ENCODE measurements at regions not wholly inside any gene's neighbourhood (a gene's known extent, or its start where the extent isn't known, plus 50 kb on each side); places are given as distances from the start of the nearest gene placed in this dataset.

GRCh38 chr22:23387827-23388516, 192.1 kb downstream of the IGLL1 start:
- CTCF ChIA-PET (ENCODE audit: low intra/inter-chr PET ratio, low total read pairs): no interaction called here
- intact Hi-C loops (cut with micrococcal nuclease; ENCODE audit: unreplicated experiment): loop anchor here (2.0 to 5.0 kb wide), 3 partner anchors 65 to 216 kb away; no protein-coding TSS in a partner anchor
- no peak for FAIRE-seq

More at GRCh38 chr22:23387827-23388516, 192.1 kb downstream of the IGLL1 start:
- TF ChIP-seq ZNF564 (CRISPR knock-in tag; IDR thresholded peaks at IDR 0.05): no peak
- TF ChIP-seq NONO (IDR thresholded peaks at IDR 0.05): no peak
- no peak for TF ChIP-seq NONO (CRISPR knock-in tag; conservative IDR thresholded peaks at IDR 0.05)
- no peak for TF ChIP-seq GPBP1L1 (CRISPR knock-in tag; IDR thresholded peaks at IDR 0.05)
- no peak for TF ChIP-seq MAFK (conservative IDR thresholded peaks at IDR 0.05 in 1 of 2, IDR thresholded peaks at IDR 0.05 in 1 of 2; ENCODE audit: low read length in 2 of 2)
- TF ChIP-seq ELF4 (CRISPR knock-in tag; IDR thresholded peaks at IDR 0.05; ENCODE audit: borderline replicate concordance): no peak
- no peak for TF ChIP-seq GPN1 (CRISPR knock-in tag; IDR thresholded peaks at IDR 0.05; ENCODE audit: borderline replicate concordance)
- TF ChIP-seq ZNF563 (CRISPR knock-in tag; IDR thresholded peaks at IDR 0.05): no peak
- no peak for TF ChIP-seq WIZ (CRISPR knock-in tag; IDR thresholded peaks at IDR 0.05)
- TF ChIP-seq ARNT (IDR thresholded peaks at IDR 0.05): no peak
- no peak for TF ChIP-seq CENPT (CRISPR knock-in tag; IDR thresholded peaks at IDR 0.05; ENCODE audit: low read depth)
- TF ChIP-seq ZNF33B (CRISPR knock-in tag; IDR thresholded peaks at IDR 0.05): no peak
- TF ChIP-seq ZFP36L2 (CRISPR knock-in tag; IDR thresholded peaks at IDR 0.05): no peak
- Histone ChIP-seq H3K4me2 (ENCODE audit: low read depth, low read length) (no peak overlapping the region), H3K27me3 (ENCODE audit: control insufficient read depth in 1 of 2, insufficient read depth in 2 of 2, low read length in 2 of 2) (peaks cover 11 to 43% of the 10 kb centered on the region in 2 experiments; a peak in 4 of 5 replicates), H3K4me1 (ENCODE audit: insufficient read depth, low read length) (peaks cover 27% of the 10 kb centered on the region), H3K9ac (ENCODE audit: insufficient read depth, low read depth, low read length) (no peak overlapping the region), H3K27ac (ENCODE audit: extremely low read length, insufficient read depth, low read length) (no peak overlapping the region), H2AFZ (ENCODE audit: low read length) (no peak overlapping the region), H3K36me3 (replicated peaks in 1 of 2; ENCODE audit: control insufficient read depth in 1 of 2, insufficient read depth in 2 of 2, low read length in 2 of 2) (no peaks in the 10 kb centered on the region), H3K4me3 (replicated peaks in 1 of 3; ENCODE audit: insufficient read depth in 1 of 3, low read depth in 2 of 3, low read length in 3 of 3) (no peak overlapping the region), H4K20me1 (ENCODE audit: insufficient read depth, low read length) (no peaks in the 10 kb centered on the region), H3K9me3 (ENCODE audit: low read length) (no peaks in the 10 kb centered on the region), H3K79me2 (ENCODE audit: insufficient read depth, low read length) (no peaks in the 10 kb centered on the region)
- WGBS (ENCODE audit: low lambda C conversion rate): 25% methylated on average over 8 of the region's 32 CpGs
- ATAC-seq: no peak
- in situ Hi-C loops (cut with HindIII; ENCODE audit: extremely low pct_ligation_motif_present, low pct_unique_long_range_greater_than_20kb): loop anchor here (25.0 kb wide), 1 partner anchor 426 kb away; no protein-coding TSS in a partner anchor
- DNase-seq (ENCODE audit: low spot score): no peak
- POLR2A ChIA-PET: no interaction called here
- BruUV-seq (replicated peaks): no TSS peak
